ENCODE measurements at regions not wholly inside any gene's neighbourhood (a gene's known extent, or its start where the extent isn't known, plus 50 kb on each side); places are given as distances from the start of the nearest gene placed in this dataset.
"Not testable (repeated sequence)": the region's sequence is repeated elsewhere in the genome, so short reads cannot be mapped to it uniquely, and the experiment has no call there.

GRCh38 chr14:86780461-86780860 is 1212.5 kb downstream of the GALC start:
- H3K4me3 ChIP-seq (ENCODE audit: low read depth, low read length): no peak overlapping the region
- DNase-seq (ENCODE audit: low read depth): no peak
- TF ChIP-seq CTCF (IDR thresholded peaks at IDR 0.05; ENCODE audit: low read depth, low read length) (no peak), MAX (IDR thresholded peaks at IDR 0.05; ENCODE audit: low read depth, low read length) (no peak), MYC (IDR thresholded peaks at IDR 0.05; ENCODE audit: low read depth, low read length) (no peak), POLR2A (IDR thresholded peaks at IDR 0.05; ENCODE audit: extremely low read depth, insufficient read length) (no peak)

- DNase-seq (ENCODE audit: low read depth): no peak
- no peak for TF ChIP-seq CTCF (IDR thresholded peaks at IDR 0.05; ENCODE audit: low read depth, low read length)
- TF ChIP-seq POLR2A (IDR thresholded peaks at IDR 0.05; ENCODE audit: extremely low read depth, insufficient read length): no peak
- no peak for TF ChIP-seq MAX (IDR thresholded peaks at IDR 0.05; ENCODE audit: low read depth, low read length)
- no peak for TF ChIP-seq MYC (IDR thresholded peaks at IDR 0.05; ENCODE audit: low read depth, low read length)
- H3K4me3 ChIP-seq (ENCODE audit: low read depth, low read length): no peak overlapping the region
These were observed 1213.6 kb downstream of the GALC start for GRCh38 chr14:86779416-86779815.

GRCh38 chr14:86777963-86778602 is 1214.9 kb downstream of the GALC start:
- no peak overlapping the region for H3K4me3 ChIP-seq (ENCODE audit: low read depth, low read length)
- DNase-seq (ENCODE audit: low read depth): no peak
- no peak for TF ChIP-seq MAX (IDR thresholded peaks at IDR 0.05; ENCODE audit: low read depth, low read length)
- TF ChIP-seq MYC (IDR thresholded peaks at IDR 0.05; ENCODE audit: low read depth, low read length): no peak
- TF ChIP-seq CTCF (IDR thresholded peaks at IDR 0.05; ENCODE audit: low read depth, low read length): no peak
- TF ChIP-seq POLR2A (IDR thresholded peaks at IDR 0.05; ENCODE audit: extremely low read depth, insufficient read length): no peak

GRCh38 chr14:86775896-86776295 is 1217.1 kb downstream of the GALC start:
- not testable (repeated sequence) for H3K4me3 ChIP-seq (ENCODE audit: low read depth, low read length); DNase-seq (ENCODE audit: low read depth)

GRCh38 chr14:86774916-86775315 is 1218.1 kb downstream of the GALC start:
- no peak for TF ChIP-seq MAX (IDR thresholded peaks at IDR 0.05; ENCODE audit: low read depth, low read length)
- no peak for TF ChIP-seq POLR2A (IDR thresholded peaks at IDR 0.05; ENCODE audit: extremely low read depth, insufficient read length)
- no peak for TF ChIP-seq CTCF (IDR thresholded peaks at IDR 0.05; ENCODE audit: low read depth, low read length)
- TF ChIP-seq MYC (IDR thresholded peaks at IDR 0.05; ENCODE audit: low read depth, low read length): no peak
- H3K4me3 ChIP-seq (ENCODE audit: low read depth, low read length): no peak overlapping the region
- no peak for DNase-seq (ENCODE audit: low read depth)

GRCh38 chr14:86772075-86772474 is 1220.9 kb downstream of the GALC start:
- H3K4me3 ChIP-seq (ENCODE audit: low read depth, low read length): no peak overlapping the region
- no peak for DNase-seq (ENCODE audit: low read depth)
- no peak for TF ChIP-seq POLR2A (IDR thresholded peaks at IDR 0.05; ENCODE audit: extremely low read depth, insufficient read length)
- no peak for TF ChIP-seq MYC (IDR thresholded peaks at IDR 0.05; ENCODE audit: low read depth, low read length)
- TF ChIP-seq CTCF (IDR thresholded peaks at IDR 0.05; ENCODE audit: low read depth, low read length): no peak
- TF ChIP-seq MAX (IDR thresholded peaks at IDR 0.05; ENCODE audit: low read depth, low read length): no peak

Measured in NB4 (cell line).